ENCODE measurements at regions not wholly inside any gene's neighbourhood (a gene's known extent, or its start where the extent isn't known, plus 50 kb on each side); places are given as distances from the start of the nearest gene placed in this dataset.

DNA sequence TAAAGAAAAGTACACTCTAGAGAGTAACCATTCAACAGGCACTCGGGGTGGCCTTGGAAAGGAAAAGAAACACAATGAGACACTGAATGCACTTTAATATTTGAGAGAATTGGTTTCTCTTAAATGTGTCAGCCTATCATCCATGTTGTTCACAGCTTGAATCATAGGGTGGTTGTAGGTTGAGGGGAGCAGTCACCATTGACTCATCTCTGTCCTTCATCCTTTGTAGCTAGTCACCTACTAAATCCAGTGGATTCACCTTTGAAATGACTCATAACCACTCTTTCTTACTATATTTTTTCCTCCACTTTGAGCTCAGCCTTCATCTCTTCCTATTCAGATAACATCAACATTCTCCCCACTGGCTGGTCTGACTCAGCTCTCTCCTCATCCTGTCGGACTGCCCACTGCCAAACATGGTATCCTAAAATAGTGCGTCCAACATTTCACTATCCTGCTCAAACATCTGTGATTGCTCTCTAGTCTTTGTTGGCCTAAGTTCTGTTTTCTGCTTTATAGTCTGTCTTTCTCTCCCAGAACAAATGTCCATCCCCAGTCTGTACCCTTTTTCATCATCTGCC, 182.7 kb upstream of the GADL1 start:
- no peaks in the 10 kb centered on the region for H3K36me3 ChIP-seq (ENCODE audit: control insufficient read depth in 4 of 4, insufficient read depth in 4 of 4, low read length in 3 of 4)
- ChIA-PET CTCF (interaction anchor here (0.7 kb wide), 1 partner anchor 24 kb away, joined by 3 read pairs; no protein-coding TSS in a partner anchor), POLR2A (no interaction called here)
- H3K4me1 ChIP-seq (ENCODE audit: control extremely low read depth in 1 of 4, control insufficient read depth in 4 of 4, insufficient read depth in 4 of 4, low read length in 3 of 4), result peaks cover 0 to 11% (median 5%) of the 10 kb centered on the region in 4 experiments
- H3K4me3 ChIP-seq (ENCODE audit: control insufficient read depth in 1 of 7, extremely low read depth in 1 of 7, insufficient read depth in 4 of 7, low read depth in 2 of 7, low read length in 6 of 7), result no peak overlapping the region
- WGBS (ENCODE audit: insufficient coverage), result 8% methylated on average over 2 of the region's 3 CpGs
- peak; percentile 44 to 81 (median 72) for DNase-seq
- peak overlapping the region in 1 of 2 experiments; percentile 43 for H3K27ac ChIP-seq (ENCODE audit: insufficient read depth in 1 of 2, low read depth in 1 of 2, low read length in 2 of 2, poor library complexity in 1 of 2, severe bottlenecking in 2 of 2)
- H3K9me3 ChIP-seq (ENCODE audit: control extremely low read depth in 1 of 5, control insufficient read depth in 4 of 5, insufficient read depth in 2 of 5, low read depth in 1 of 5, low read length in 4 of 5), result peaks cover 0 to 9% (median 2%) of the 10 kb centered on the region in 5 experiments
- H3K27me3 ChIP-seq (replicated peaks in 2 of 5; ENCODE audit: control insufficient read depth in 4 of 5, insufficient read depth in 5 of 5, low read length in 4 of 5), result no peaks in the 10 kb centered on the region

DNA sequence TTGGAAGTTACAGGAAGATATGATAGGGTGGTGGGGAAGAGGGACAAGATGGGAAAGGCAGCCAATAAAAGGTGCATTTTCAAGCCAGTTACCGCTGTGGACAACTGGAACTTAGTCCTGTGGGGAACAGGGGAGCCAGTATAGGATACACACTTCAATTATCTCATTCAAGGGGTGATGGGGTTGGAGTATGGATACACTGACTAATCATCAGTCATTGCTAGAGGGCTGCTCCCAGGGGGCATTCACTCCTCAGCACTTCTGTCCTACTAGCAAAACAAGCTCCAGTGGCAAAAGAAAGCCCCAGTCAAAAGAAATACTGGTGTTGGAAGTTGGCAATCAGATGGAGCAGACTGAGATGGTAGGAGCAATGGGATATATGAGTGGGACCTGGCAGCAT, 183.4 kb upstream of the GADL1 start:
- Histone ChIP-seq H3K4me1 (ENCODE audit: control extremely low read depth in 1 of 4, control insufficient read depth in 4 of 4, insufficient read depth in 4 of 4, low read length in 3 of 4) (peaks cover 0 to 11% (median 5%) of the 10 kb centered on the region in 4 experiments), H3K27me3 (replicated peaks in 2 of 5; ENCODE audit: control insufficient read depth in 4 of 5, insufficient read depth in 5 of 5, low read length in 4 of 5) (no peaks in the 10 kb centered on the region), H3K9me3 (ENCODE audit: control extremely low read depth in 1 of 5, control insufficient read depth in 4 of 5, insufficient read depth in 2 of 5, low read depth in 1 of 5, low read length in 4 of 5) (peaks cover 0 to 9% (median 2%) of the 10 kb centered on the region in 5 experiments), H3K27ac (ENCODE audit: insufficient read depth in 1 of 2, low read depth in 1 of 2, low read length in 2 of 2, poor library complexity in 1 of 2, severe bottlenecking in 2 of 2) (peak overlapping the region in 1 of 2 experiments; percentile 43), H3K4me3 (ENCODE audit: control insufficient read depth in 1 of 7, extremely low read depth in 1 of 7, insufficient read depth in 4 of 7, low read depth in 2 of 7, low read length in 6 of 7) (no peak overlapping the region), H3K36me3 (ENCODE audit: control insufficient read depth in 4 of 4, insufficient read depth in 4 of 4, low read length in 3 of 4) (no peaks in the 10 kb centered on the region)
- WGBS (ENCODE audit: insufficient coverage), result no CpG with 5 or more reads among the region's 1 CpG
- CTCF ChIA-PET, result no interaction called here
- no peak for DNase-seq
- POLR2A ChIA-PET, result no interaction called here

DNA sequence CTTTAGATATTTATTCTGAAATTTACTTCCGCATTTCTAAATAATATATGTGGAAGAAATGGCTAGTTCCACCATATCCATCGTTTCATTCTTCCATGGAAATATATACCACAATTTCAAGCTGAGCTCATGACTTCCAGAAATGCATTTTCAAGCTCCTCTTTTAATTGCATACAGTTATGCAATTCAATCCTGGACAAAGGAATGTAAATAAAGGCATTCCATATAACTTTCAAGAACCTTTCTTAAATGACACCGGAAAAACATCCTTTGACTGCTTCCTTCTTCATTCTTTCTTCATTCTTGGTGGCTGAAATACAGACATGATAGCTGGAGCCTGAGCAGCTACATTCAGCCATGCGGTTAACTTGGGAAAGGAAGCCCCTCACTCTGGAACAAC, 185.2 kb upstream of the GADL1 start:
- no peak overlapping the region for H3K4me3 ChIP-seq (ENCODE audit: control insufficient read depth in 1 of 7, extremely low read depth in 1 of 7, insufficient read depth in 4 of 7, low read depth in 2 of 7, low read length in 6 of 7)
- H3K27ac ChIP-seq (ENCODE audit: insufficient read depth in 1 of 2, low read depth in 1 of 2, low read length in 2 of 2, poor library complexity in 1 of 2, severe bottlenecking in 2 of 2), result no peak overlapping the region
- H3K36me3 ChIP-seq (ENCODE audit: control insufficient read depth in 4 of 4, insufficient read depth in 4 of 4, low read length in 3 of 4), result no peaks in the 10 kb centered on the region
- H3K27me3 ChIP-seq (replicated peaks in 2 of 5; ENCODE audit: control insufficient read depth in 4 of 5, insufficient read depth in 5 of 5, low read length in 4 of 5), result no peaks in the 10 kb centered on the region
- 90% methylated on average over 2 of the region's 4 CpGs for WGBS (ENCODE audit: insufficient coverage)
- peaks cover 0 to 11% (median 5%) of the 10 kb centered on the region in 4 experiments for H3K4me1 ChIP-seq (ENCODE audit: control extremely low read depth in 1 of 4, control insufficient read depth in 4 of 4, insufficient read depth in 4 of 4, low read length in 3 of 4)
- peaks cover 0 to 4% (median 1%) of the 10 kb centered on the region in 5 experiments for H3K9me3 ChIP-seq (ENCODE audit: control extremely low read depth in 1 of 5, control insufficient read depth in 4 of 5, insufficient read depth in 2 of 5, low read depth in 1 of 5, low read length in 4 of 5)
- no peak for DNase-seq
- POLR2A ChIA-PET, result no interaction called here
- CTCF ChIA-PET, result interaction anchor here (1.2 kb wide), 1 partner anchor 17 kb away, joined by 3 read pairs; no protein-coding TSS in a partner anchor

DNA sequence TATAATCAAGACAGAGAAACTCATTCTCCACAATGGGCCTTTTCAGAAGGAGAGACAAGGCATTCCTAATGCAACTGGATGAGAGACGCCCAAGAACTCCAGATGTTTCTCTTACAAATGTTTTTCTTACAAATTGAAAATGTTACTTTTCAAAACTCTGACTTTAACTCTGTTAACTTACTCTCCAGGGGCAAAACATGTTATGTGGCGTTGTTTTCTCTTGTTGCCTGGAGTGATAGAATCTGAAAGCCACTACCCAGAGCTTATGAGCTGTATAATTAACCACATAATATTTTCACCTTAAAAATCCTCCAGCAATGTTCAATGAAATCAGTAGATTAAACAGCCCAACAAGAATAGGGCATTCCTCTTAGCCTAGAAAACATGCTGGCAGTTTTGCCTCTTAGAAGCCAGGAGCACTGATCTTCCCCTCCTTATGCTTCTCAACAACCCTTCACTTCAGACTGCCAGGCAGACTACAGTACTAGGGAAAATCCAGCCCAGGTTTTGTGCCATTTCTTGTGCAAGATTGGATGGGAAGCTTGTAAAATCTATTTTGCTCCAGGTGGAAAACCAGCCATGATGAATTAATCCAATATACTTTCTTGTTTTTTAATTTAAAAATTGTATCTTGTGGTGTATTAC, 186.7 kb upstream of the GADL1 start:
- Histone ChIP-seq H3K27me3 (replicated peaks in 2 of 5; ENCODE audit: control insufficient read depth in 4 of 5, insufficient read depth in 5 of 5, low read length in 4 of 5) (no peaks in the 10 kb centered on the region), H3K4me3 (ENCODE audit: control insufficient read depth in 1 of 7, extremely low read depth in 1 of 7, insufficient read depth in 4 of 7, low read depth in 2 of 7, low read length in 6 of 7) (no peak overlapping the region), H3K27ac (ENCODE audit: insufficient read depth in 1 of 2, low read depth in 1 of 2, low read length in 2 of 2, poor library complexity in 1 of 2, severe bottlenecking in 2 of 2) (no peak overlapping the region), H3K4me1 (ENCODE audit: control extremely low read depth in 1 of 4, control insufficient read depth in 4 of 4, insufficient read depth in 4 of 4, low read length in 3 of 4) (peaks cover 0 to 11% (median 5%) of the 10 kb centered on the region in 4 experiments), H3K9me3 (ENCODE audit: control extremely low read depth in 1 of 5, control insufficient read depth in 4 of 5, insufficient read depth in 2 of 5, low read depth in 1 of 5, low read length in 4 of 5) (no peaks in the 10 kb centered on the region), H3K36me3 (ENCODE audit: control insufficient read depth in 4 of 4, insufficient read depth in 4 of 4, low read length in 3 of 4) (no peaks in the 10 kb centered on the region)
- ChIA-PET POLR2A (interaction anchor here (0.7 kb wide), 1 partner anchor 11 kb away, joined by 3 read pairs; no protein-coding TSS in a partner anchor), CTCF (no interaction called here)
- WGBS (ENCODE audit: insufficient coverage), result 83% methylated on average over 1 of the region's 2 CpGs
- no peak for DNase-seq

DNA sequence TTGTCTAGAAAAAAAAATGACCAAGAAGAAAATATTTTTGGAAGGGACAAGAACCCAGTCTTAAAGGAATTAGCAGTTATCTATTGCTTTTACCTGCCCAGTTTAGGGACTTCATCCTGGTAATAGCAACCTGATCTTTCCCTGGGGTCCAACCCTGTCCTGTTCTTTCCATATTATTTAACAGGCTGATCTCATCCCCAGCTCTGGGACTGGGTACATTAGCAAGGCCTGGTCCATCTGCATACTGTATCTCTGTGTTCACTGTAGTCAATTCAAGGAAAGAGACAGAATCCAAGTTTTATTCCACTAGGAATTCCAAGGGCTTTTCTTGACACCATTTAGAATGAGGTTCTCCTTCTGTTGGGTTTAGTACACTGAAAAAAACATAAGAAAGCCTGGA, 191.7 kb upstream of the GADL1 start:
- Histone ChIP-seq H3K27ac (ENCODE audit: insufficient read depth in 1 of 2, low read depth in 1 of 2, low read length in 2 of 2, poor library complexity in 1 of 2, severe bottlenecking in 2 of 2) (no peak overlapping the region), H3K9me3 (ENCODE audit: control extremely low read depth in 1 of 5, control insufficient read depth in 4 of 5, insufficient read depth in 2 of 5, low read depth in 1 of 5, low read length in 4 of 5) (no peaks in the 10 kb centered on the region), H3K4me1 (ENCODE audit: control extremely low read depth in 1 of 4, control insufficient read depth in 4 of 4, insufficient read depth in 4 of 4, low read length in 3 of 4) (peaks cover 0 to 2% (median 0%) of the 10 kb centered on the region in 4 experiments), H3K4me3 (ENCODE audit: control insufficient read depth in 1 of 7, extremely low read depth in 1 of 7, insufficient read depth in 4 of 7, low read depth in 2 of 7, low read length in 6 of 7) (no peak overlapping the region), H3K27me3 (replicated peaks in 2 of 5; ENCODE audit: control insufficient read depth in 4 of 5, insufficient read depth in 5 of 5, low read length in 4 of 5) (no peaks in the 10 kb centered on the region), H3K36me3 (ENCODE audit: control insufficient read depth in 4 of 4, insufficient read depth in 4 of 4, low read length in 3 of 4) (no peaks in the 10 kb centered on the region)
- no peak for DNase-seq
- ChIA-PET CTCF (no interaction called here), POLR2A (no interaction called here)

DNA sequence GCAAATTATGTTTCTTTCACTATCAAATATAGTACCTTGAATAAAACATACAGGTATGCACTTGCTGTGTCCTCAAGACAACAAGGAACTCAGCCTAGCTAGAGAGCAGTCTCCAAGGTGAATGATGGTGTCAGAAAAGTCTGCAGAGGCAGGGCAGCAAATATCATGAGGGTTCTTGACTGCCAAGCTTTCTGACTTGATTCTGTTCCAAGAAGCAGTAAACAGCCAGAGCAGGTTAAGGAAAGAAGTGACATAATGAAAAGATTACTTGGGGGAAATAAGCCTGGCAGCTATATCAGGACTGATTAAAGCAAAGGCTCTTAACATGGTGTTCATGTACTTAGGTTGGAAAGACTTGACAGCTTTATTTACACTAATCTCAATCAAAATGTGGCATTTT, 192.2 kb upstream of the GADL1 start:
- no peak overlapping the region for H3K27ac ChIP-seq (ENCODE audit: insufficient read depth in 1 of 2, low read depth in 1 of 2, low read length in 2 of 2, poor library complexity in 1 of 2, severe bottlenecking in 2 of 2)
- H3K36me3 ChIP-seq (ENCODE audit: control insufficient read depth in 4 of 4, insufficient read depth in 4 of 4, low read length in 3 of 4), result no peaks in the 10 kb centered on the region
- ChIA-PET CTCF (interaction anchor here (1.6 kb wide), 1 partner anchor 9 kb away, joined by 5 read pairs; no protein-coding TSS in a partner anchor), POLR2A (no interaction called here)
- H3K4me1 ChIP-seq (ENCODE audit: control extremely low read depth in 1 of 4, control insufficient read depth in 4 of 4, insufficient read depth in 4 of 4, low read length in 3 of 4), result peaks cover 0 to 2% (median 0%) of the 10 kb centered on the region in 4 experiments
- H3K27me3 ChIP-seq (replicated peaks in 2 of 5; ENCODE audit: control insufficient read depth in 4 of 5, insufficient read depth in 5 of 5, low read length in 4 of 5), result no peaks in the 10 kb centered on the region
- peak in 2 of 3 donors; percentile 6 to 20 for DNase-seq
- H3K9me3 ChIP-seq (ENCODE audit: control extremely low read depth in 1 of 5, control insufficient read depth in 4 of 5, insufficient read depth in 2 of 5, low read depth in 1 of 5, low read length in 4 of 5), result no peaks in the 10 kb centered on the region
- H3K4me3 ChIP-seq (ENCODE audit: control insufficient read depth in 1 of 7, extremely low read depth in 1 of 7, insufficient read depth in 4 of 7, low read depth in 2 of 7, low read length in 6 of 7), result no peak overlapping the region

DNA sequence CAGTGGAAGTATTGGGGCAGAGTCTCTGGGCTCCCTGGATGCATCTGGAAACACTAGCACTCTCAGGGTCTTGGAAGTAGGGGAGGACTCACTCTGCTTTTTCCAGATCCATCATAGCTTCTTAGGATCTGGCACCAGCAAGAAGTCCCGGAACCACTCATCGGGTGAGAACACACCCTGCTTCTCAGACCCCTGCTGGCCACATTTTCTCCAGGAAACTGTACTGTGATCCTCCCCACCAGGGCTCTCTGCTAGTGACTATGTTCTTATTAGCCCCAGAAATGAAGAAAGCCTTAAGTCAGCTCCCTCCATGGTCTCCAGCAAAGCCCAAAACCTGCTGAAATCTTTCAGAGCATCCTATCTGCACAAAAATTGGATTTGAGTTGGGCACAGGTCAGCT, 197.3 kb upstream of the GADL1 start:
- Histone ChIP-seq H3K9me3 (ENCODE audit: control extremely low read depth in 1 of 5, control insufficient read depth in 4 of 5, insufficient read depth in 2 of 5, low read depth in 1 of 5, low read length in 4 of 5) (no peaks in the 10 kb centered on the region), H3K4me1 (ENCODE audit: control extremely low read depth in 1 of 4, control insufficient read depth in 4 of 4, insufficient read depth in 4 of 4, low read length in 3 of 4) (peaks cover 0 to 4% (median 0%) of the 10 kb centered on the region in 4 experiments), H3K4me3 (ENCODE audit: control insufficient read depth in 1 of 7, extremely low read depth in 1 of 7, insufficient read depth in 4 of 7, low read depth in 2 of 7, low read length in 6 of 7) (no peak overlapping the region), H3K36me3 (ENCODE audit: control insufficient read depth in 4 of 4, insufficient read depth in 4 of 4, low read length in 3 of 4) (no peaks in the 10 kb centered on the region), H3K27ac (ENCODE audit: insufficient read depth in 1 of 2, low read depth in 1 of 2, low read length in 2 of 2, poor library complexity in 1 of 2, severe bottlenecking in 2 of 2) (no peak overlapping the region), H3K27me3 (replicated peaks in 2 of 5; ENCODE audit: control insufficient read depth in 4 of 5, insufficient read depth in 5 of 5, low read length in 4 of 5) (no peaks in the 10 kb centered on the region)
- ChIA-PET POLR2A (interaction anchor here (0.5 kb wide), 1 partner anchor 11 kb away, joined by 3 read pairs; no protein-coding TSS in a partner anchor), CTCF (interaction anchor here (0.9 kb wide), 1 partner anchor 16 kb away, joined by 3 read pairs; no protein-coding TSS in a partner anchor)
- WGBS (ENCODE audit: insufficient coverage), result no CpG with 5 or more reads among the region's 2 CpGs
- DNase-seq, result no peak
